RWPE2 (cell line): ENCODE measurements at regions not wholly inside any gene's neighbourhood (a gene's known extent, or its start where the extent isn't known, plus 50 kb on each side); places are given as distances from the start of the nearest gene placed in this dataset.

Experiments
- ATAC-seq: fragments of 200-7000 bp; cut with Tn5 transposase; 3 replicates; pipeline ENCODE4 v1.9.1; 2021; ENCODE audit warnings: low read depth
- DNase-seq: peaks from one replicate; pipeline ENCODE4 v3.0.0-alpha.2; 2020; ENCODE audit warnings: low spot score
- H3K27ac ChIP-seq: fragments of 450-650 bp; 2 replicates; pipeline ENCODE4 v1.5.1; 2017; ENCODE audit warnings: mild to moderate bottlenecking; ENCODE audit not compliant: poor library complexity, severe bottlenecking
- H3K27me3 ChIP-seq: fragments of 250-450 bp; sonication (Bioruptor Pico); 2 replicates; pipeline ENCODE4 v1.5.1; 2021; ENCODE audit warnings: mild to moderate bottlenecking, moderate library complexity; ENCODE audit not compliant: insufficient read depth, poor library complexity, severe bottlenecking
- H3K36me3 ChIP-seq: fragments of 250-450 bp; sonication (Bioruptor Pico); 2 replicates; pipeline ENCODE4 v1.5.1; 2020; ENCODE audit warnings: low read depth, mild to moderate bottlenecking, moderate library complexity
- H3K4me1 ChIP-seq: fragments of 250-450 bp; sonication (Bioruptor Pico); 2 replicates; pipeline ENCODE4 v1.5.1; 2021; ENCODE audit warnings: mild to moderate bottlenecking, moderate library complexity; ENCODE audit not compliant: insufficient read depth, poor library complexity, severe bottlenecking
- H3K4me3 ChIP-seq: fragments of 250-450 bp; sonication (Bioruptor Pico); 2 replicates; pipeline ENCODE4 v1.5.1; 2021; ENCODE audit warnings: mild to moderate bottlenecking, moderate library complexity; ENCODE audit not compliant: severe bottlenecking
- H3K9me3 ChIP-seq: fragments of 250-450 bp; sonication (Bioruptor Pico); 2 replicates; pipeline ENCODE4 v1.5.1; 2021; ENCODE audit warnings: mild to moderate bottlenecking, moderate library complexity; ENCODE audit not compliant: severe bottlenecking
- TF ChIP-seq, protein P1 (sequence below): fragments of 450-650 bp; IDR thresholded peaks from one replicate; pipeline ENCODE4 v1.5.1; 2017; ENCODE audit warnings: mild to moderate bottlenecking, moderate library complexity; ENCODE audit not compliant: poor library complexity, severe bottlenecking

DNA sequence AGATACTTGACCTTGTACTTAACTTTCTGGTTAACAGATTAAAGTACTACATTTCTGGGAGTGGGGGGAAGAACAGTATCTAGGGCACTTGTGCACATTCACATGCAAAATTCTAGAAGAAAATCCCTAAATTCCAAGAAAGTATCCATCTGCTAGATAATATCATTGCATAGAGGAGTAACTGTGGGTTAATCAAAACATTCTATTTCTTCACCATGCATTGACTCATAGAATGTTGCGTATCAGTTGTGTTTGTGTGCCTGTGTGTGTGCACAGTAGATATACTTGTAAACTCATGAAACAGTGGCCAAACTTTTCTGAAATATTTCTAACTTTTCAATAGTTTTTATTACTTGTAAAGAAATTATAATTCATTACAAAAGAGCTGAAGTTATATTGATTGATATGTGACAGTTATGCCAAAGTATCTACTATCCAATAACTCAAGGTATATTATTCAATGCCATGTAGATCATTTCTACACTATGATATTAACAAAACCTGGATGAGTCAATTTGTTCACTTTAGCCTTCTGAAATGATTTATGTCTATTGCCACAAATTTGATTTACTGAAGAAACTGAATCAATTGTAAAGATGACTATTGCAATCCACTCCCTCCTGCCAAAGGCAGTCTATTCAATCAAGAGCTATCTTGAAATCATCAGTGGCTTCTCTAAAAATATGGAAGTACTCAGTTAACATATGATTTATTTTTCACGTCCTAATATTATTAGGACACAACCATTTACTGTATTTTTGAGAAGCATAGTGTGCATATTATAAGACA lies 756.7 kb upstream of the ARGLU1 start:
- Histone ChIP-seq H3K4me1 (no peaks in the 10 kb centered on the region), H3K9me3 (no peaks in the 10 kb centered on the region), H3K27ac (no peak overlapping the region), H3K27me3 (no peaks in the 10 kb centered on the region), H3K36me3 (no peaks in the 10 kb centered on the region), H3K4me3 (no peak overlapping the region)
- ATAC-seq (no peak), DNase-seq (no peak)
- TF ChIP-seq, protein P1, sequence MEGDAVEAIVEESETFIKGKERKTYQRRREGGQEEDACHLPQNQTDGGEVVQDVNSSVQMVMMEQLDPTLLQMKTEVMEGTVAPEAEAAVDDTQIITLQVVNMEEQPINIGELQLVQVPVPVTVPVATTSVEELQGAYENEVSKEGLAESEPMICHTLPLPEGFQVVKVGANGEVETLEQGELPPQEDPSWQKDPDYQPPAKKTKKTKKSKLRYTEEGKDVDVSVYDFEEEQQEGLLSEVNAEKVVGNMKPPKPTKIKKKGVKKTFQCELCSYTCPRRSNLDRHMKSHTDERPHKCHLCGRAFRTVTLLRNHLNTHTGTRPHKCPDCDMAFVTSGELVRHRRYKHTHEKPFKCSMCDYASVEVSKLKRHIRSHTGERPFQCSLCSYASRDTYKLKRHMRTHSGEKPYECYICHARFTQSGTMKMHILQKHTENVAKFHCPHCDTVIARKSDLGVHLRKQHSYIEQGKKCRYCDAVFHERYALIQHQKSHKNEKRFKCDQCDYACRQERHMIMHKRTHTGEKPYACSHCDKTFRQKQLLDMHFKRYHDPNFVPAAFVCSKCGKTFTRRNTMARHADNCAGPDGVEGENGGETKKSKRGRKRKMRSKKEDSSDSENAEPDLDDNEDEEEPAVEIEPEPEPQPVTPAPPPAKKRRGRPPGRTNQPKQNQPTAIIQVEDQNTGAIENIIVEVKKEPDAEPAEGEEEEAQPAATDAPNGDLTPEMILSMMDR: no peak

DNA sequence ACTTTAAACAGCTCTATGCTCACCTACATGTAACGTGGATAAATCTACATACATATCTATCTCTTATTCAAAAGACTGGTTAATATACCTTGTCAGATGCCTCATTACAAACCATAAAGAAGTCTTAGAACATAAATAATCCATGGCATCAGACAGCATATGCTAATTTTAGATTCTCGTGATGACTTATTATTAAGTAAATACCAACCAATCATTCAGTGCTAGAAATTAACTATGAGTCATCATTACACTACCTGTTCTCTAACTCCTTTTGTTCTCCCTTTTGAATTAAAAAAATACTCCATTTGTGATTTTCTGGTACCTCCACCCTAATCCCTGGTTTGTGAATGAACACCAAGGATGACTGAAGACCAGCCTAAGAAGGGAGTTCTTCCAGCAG lies 754.3 kb upstream of the ARGLU1 start:
- no peak overlapping the region for H3K27ac ChIP-seq
- TF ChIP-seq, protein P1: no peak
- no peak overlapping the region for H3K4me3 ChIP-seq
- no peaks in the 10 kb centered on the region for H3K36me3 ChIP-seq
- ATAC-seq (peak; percentile 50; the same call in 1 of the 3 replicates), DNase-seq (no peak)
- H3K9me3 ChIP-seq: no peaks in the 10 kb centered on the region
- no peaks in the 10 kb centered on the region for H3K27me3 ChIP-seq
- no peaks in the 10 kb centered on the region for H3K4me1 ChIP-seq

DNA sequence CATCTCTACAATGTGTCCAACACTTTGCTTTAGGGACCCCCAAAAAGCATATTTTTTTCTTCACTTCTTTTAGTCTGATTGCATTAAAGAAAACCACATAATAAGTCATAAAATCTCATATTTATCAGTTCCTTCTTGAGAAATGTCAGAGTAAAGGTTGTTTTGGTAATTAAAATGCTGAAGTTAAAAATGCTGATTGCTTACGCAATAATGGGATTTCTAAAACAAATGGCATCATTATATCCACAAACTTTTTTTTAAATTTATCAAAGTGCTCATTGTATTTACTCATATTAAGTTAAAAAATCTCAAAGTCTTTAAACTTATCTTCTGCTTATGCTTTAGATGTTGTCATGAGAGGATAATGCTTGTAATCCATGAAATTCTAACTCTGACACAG lies 737.2 kb upstream of the ARGLU1 start:
- TF ChIP-seq, protein P1: no peak
- Histone ChIP-seq H3K27me3 (no peaks in the 10 kb centered on the region), H3K36me3 (no peaks in the 10 kb centered on the region), H3K4me3 (no peak overlapping the region), H3K9me3 (no peaks in the 10 kb centered on the region), H3K4me1 (no peaks in the 10 kb centered on the region), H3K27ac (no peak overlapping the region)
- DNase-seq (no peak), ATAC-seq (no peak)

DNA sequence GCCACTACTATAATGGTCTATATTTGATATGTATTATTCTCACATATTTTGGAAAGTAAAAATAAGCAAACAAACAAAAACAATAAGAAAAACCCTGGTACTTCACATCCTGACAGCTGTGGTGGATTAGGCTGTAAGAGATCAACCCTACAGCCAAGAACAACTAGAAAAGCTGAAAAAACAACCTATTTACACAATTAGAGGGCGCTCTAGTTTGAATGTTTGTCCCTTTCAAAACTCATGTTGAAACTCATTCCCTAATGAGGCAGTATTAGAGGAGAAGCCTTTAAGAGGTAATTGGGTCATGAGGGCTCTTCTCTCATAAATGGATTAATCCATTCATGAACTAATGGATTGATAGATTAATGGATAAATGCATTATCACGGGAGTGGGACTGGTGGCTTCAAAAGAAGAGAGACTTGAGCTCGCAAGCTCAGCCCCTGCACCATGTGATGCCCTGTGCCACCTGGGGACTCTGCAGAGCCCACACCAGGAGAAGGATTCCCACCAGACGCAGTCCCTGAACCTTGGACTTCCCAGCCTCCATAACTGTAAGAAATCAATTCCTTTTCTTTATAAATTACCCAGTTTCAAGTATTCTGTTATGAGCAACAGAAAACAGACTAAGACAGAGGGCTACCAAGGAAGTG lies 733.9 kb upstream of the ARGLU1 start:
- peaks cover 5% of the 10 kb centered on the region for H3K4me1 ChIP-seq
- no peaks in the 10 kb centered on the region for H3K9me3 ChIP-seq
- no peak for ATAC-seq
- TF ChIP-seq, protein P1: no peak
- H3K27ac ChIP-seq: no peak overlapping the region
- DNase-seq: no peak
- H3K27me3 ChIP-seq: no peaks in the 10 kb centered on the region
- H3K36me3 ChIP-seq: no peaks in the 10 kb centered on the region
- no peak overlapping the region for H3K4me3 ChIP-seq

DNA sequence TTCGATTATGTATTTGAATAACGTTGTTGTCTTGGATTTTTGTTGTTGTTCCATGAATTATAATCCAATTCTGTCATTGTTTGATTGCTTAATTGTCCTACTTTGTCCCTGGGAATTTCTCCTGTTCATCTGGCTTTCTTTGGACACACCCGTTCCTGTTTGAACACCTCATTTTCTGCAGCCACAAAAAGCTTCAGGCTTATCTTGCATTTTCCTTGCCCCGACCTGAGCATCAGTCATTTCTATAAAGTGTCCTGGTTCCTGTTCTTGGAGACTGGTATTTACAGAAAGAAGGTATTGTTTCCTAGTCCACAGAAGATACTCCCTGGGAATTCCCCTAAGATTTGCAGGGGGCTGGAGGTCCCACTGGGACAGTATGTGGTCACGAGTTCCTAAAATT lies 731.8 kb upstream of the ARGLU1 start:
- TF ChIP-seq, protein P1: no peak
- no peaks in the 10 kb centered on the region for H3K27me3 ChIP-seq
- H3K4me3 ChIP-seq: no peak overlapping the region
- H3K27ac ChIP-seq: no peak overlapping the region
- H3K36me3 ChIP-seq: no peaks in the 10 kb centered on the region
- H3K4me1 ChIP-seq: peaks cover 5% of the 10 kb centered on the region
- ATAC-seq: no peak
- DNase-seq: no peak
- no peaks in the 10 kb centered on the region for H3K9me3 ChIP-seq
